B cell (primary cell): ENCODE measurements at regions not wholly inside any gene's neighbourhood (a gene's known extent, or its start where the extent isn't known, plus 50 kb on each side); places are given as distances from the start of the nearest gene placed in this dataset.

Experiments
- ATAC-seq: fragments of 200-7000 bp; cut with Tn5 transposase; one replicate; pipeline ENCODE4 v1.10.0; 2021; ENCODE audit warnings: low read depth, mild to moderate bottlenecking, moderate number of reproducible peaks, moderate library complexity
- CTCF ChIA-PET: fragments of 350-600 bp; sonication (Branson Sonifier 250); formaldehyde crosslinking; loops from one replicate; lab custom pipeline; 2021; ENCODE audit warnings: antibody characterized with exemption, inconsistent platforms; lab: Charles Lee
- POLR2A ChIA-PET: fragments of 350-600 bp; sonication (Branson Sonifier 250); formaldehyde crosslinking; loops from one replicate; lab custom pipeline; 2021; ENCODE audit warnings: antibody characterized with exemption; lab: Charles Lee
- DNase-seq: peaks from one replicate; pipeline ENCODE4 v3.0.0; 2013
- H2AFZ ChIP-seq: 2 replicates; pipeline ENCODE4 v1.6.1; 2012; ENCODE audit warnings: mild to moderate bottlenecking, low read depth, low read length; ENCODE audit not compliant: insufficient read depth, poor library complexity, severe bottlenecking
- H3K27ac ChIP-seq, 2 donors: 1 replicate in 1 of 2; 2 replicates in 1 of 2; pipeline ENCODE4 v1.5.1; 2012 to 2013; ENCODE audit warnings: low read length in 2 of 2, mild to moderate bottlenecking in 2 of 2, moderate library complexity in 1 of 2
- H3K27me3 ChIP-seq, 4 experiments: fragments of 200-600 bp in 1 of 4; sonication (generic) in 1 of 4; replicated peaks in 1 of 4; 1 replicate in 2 of 4; 2 replicates in 2 of 4; pipeline versions ENCODE4 v1.6.1 to v1.7.0; 2013 to 2016; ENCODE audit warnings: low read length in 3 of 4, mild to moderate bottlenecking in 2 of 4, mixed read lengths in 1 of 4, moderate library complexity in 1 of 4; ENCODE audit not compliant: insufficient read depth in 4 of 4, control insufficient read depth in 3 of 4; ENCODE audit errors: control extremely low read depth in 1 of 4
- H3K36me3 ChIP-seq, 2 experiments: replicated peaks in 1 of 2; 1 replicate in 1 of 2; 2 replicates in 1 of 2; pipeline versions ENCODE4 v1.6.1 to v1.7.1; 2013; ENCODE audit warnings: low read length in 1 of 2; ENCODE audit not compliant: insufficient read depth in 2 of 2, control insufficient read depth in 1 of 2; ENCODE audit errors: control extremely low read depth in 1 of 2, extremely low read depth in 1 of 2
- H3K4me1 ChIP-seq, 2 donors: fragments of 200-600 bp in 1 of 2; sonication (generic) in 1 of 2; 1 replicate in 1 of 2; 2 replicates in 1 of 2; pipeline versions ENCODE4 v1.5.1 to v1.6.1; 2013 to 2017; ENCODE audit warnings: low read length in 2 of 2; ENCODE audit not compliant: control insufficient read depth in 2 of 2, insufficient read depth in 2 of 2
- H3K4me2 ChIP-seq: replicated peaks from 2 replicates; pipeline ENCODE3; 2012; ENCODE audit warnings: mild to moderate bottlenecking, low read depth, low read length; ENCODE audit not compliant: poor library complexity, severe bottlenecking
- H3K4me3 ChIP-seq, 5 experiments: fragments of 200-600 bp in 1 of 5; sonication (generic) in 1 of 5; 1 replicate in 3 of 5; 2 replicates in 2 of 5; pipeline versions ENCODE4 v1.5.1 to v1.7.0; 2011 to 2016; ENCODE audit warnings: low read length in 4 of 5, mild to moderate bottlenecking in 4 of 5, low read depth in 2 of 5, control low read depth in 1 of 5, moderate library complexity in 1 of 5; ENCODE audit not compliant: insufficient read depth in 1 of 5; ENCODE audit errors: control extremely low read depth in 1 of 5, extremely low read depth in 1 of 5
- H3K79me2 ChIP-seq: fragments of 200-600 bp; sonication (generic); one replicate; pipeline ENCODE4 v1.6.0; 2016; ENCODE audit warnings: low read length; ENCODE audit not compliant: control insufficient read depth, insufficient read depth
- H3K9ac ChIP-seq: fragments of 200-600 bp; sonication (generic); 2 replicates; pipeline ENCODE4 v1.6.1; 2017; ENCODE audit warnings: mild to moderate bottlenecking, low read length, moderate library complexity
- H3K9me3 ChIP-seq, 3 donors: one replicate each; pipeline versions ENCODE4 v1.6.1 to v1.7.1; 2013; ENCODE audit warnings: low read length in 2 of 3; ENCODE audit not compliant: control insufficient read depth in 2 of 3, insufficient read depth in 1 of 3; ENCODE audit errors: control extremely low read depth in 1 of 3
- H4K20me1 ChIP-seq: 2 replicates; pipeline ENCODE4 v1.6.0; 2012; ENCODE audit warnings: mild to moderate bottlenecking, low read length; ENCODE audit not compliant: insufficient read depth, control insufficient read depth, poor library complexity, severe bottlenecking
- H3K27ac Mint-ChIP-seq: one replicate; pipeline ENCODE4 v1.8.0; 2021; ENCODE audit warnings: mixed read lengths
- H3K27me3 Mint-ChIP-seq: one replicate; pipeline ENCODE4 v1.8.0; 2021; ENCODE audit warnings: mixed read lengths
- H3K4me1 Mint-ChIP-seq: one replicate; pipeline ENCODE4 v1.8.0; 2021; ENCODE audit warnings: mixed read lengths
- H3K4me3 Mint-ChIP-seq: one replicate; pipeline ENCODE4 v1.8.0; 2021; ENCODE audit warnings: mixed read lengths
- H3K9me3 Mint-ChIP-seq: one replicate; pipeline ENCODE4 v1.8.0; 2022; ENCODE audit warnings: mixed read lengths; ENCODE audit not compliant: insufficient read depth
- EZH2 ChIP-seq: IDR thresholded peaks from 2 replicates; pipeline ENCODE4 v1.6.1; 2012; ENCODE audit warnings: borderline replicate concordance, low read depth, mild to moderate bottlenecking, moderate library complexity, low read length; ENCODE audit not compliant: insufficient read depth, poor library complexity, severe bottlenecking
- whole genome bisulfite sequencing: methylation state at CpG from one replicate; pipeline ENCODE4 v1.1.5; 2013; ENCODE audit warnings: missing lambda C conversion rate; ENCODE audit not compliant: insufficient coverage; 5-methylcytosine and 5-hydroxymethylcytosine counted together
- intact Hi-C: fragments of 100-400 bp; cut with micrococcal nuclease; formaldehyde crosslinking; loops from one replicate; pipeline ENCODE4 v1.10.0; 2022
- TF ChIP-seq, protein P1 (sequence below): fragments of 200-600 bp; IDR thresholded peaks from one replicate; pipeline ENCODE4 v1.8.0; 2022; ENCODE audit warnings: antibody characterized with exemption, mild to moderate bottlenecking

DNA sequence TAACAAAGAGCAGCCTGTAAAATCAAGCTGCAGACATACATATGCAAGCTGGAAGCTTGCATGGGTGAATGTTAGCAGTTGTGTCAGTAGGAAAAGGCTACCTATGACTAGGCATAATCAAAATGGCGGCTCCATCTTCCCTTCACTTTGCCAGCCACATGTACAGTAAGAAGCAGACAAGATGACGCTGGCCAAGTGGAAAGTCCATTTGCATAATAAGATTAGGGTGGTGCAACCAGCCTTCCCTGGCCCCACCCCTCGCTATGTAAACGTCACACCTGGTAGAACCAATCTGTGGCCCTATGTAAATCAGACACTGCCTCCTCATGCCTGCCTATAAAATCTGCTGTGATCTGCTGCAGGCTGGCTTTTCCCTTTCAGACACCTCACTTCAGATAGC lies 171.9 kb upstream of the USP25 start:
- Histone ChIP-seq H3K36me3 (no peaks in the 10 kb centered on the region), H2AFZ (no peak overlapping the region), H4K20me1 (no peaks in the 10 kb centered on the region), H3K4me2 (no peak overlapping the region), H3K4me1 (no peaks in the 10 kb centered on the region), H3K4me3 (no peak overlapping the region), H3K9ac (no peak overlapping the region), H3K79me2 (no peaks in the 10 kb centered on the region), H3K27ac (no peak overlapping the region), H3K27me3 (no peaks in the 10 kb centered on the region), H3K9me3 (peaks cover 0 to 3% (median 0%) of the 10 kb centered on the region in 3 donors)
- peaks cover 2% of the 10 kb centered on the region for H3K9me3 Mint-ChIP-seq
- H3K4me1 Mint-ChIP-seq, result no peaks in the 10 kb centered on the region
- 87% methylated on average over 2 of the region's 4 CpGs for WGBS
- ChIA-PET CTCF (interaction anchor here (0.6 to 1.1 kb wide), 2 partner anchors 75 to 473 kb away, joined by 3 read pairs; no protein-coding TSS in a partner anchor), POLR2A (no interaction called here)
- TF ChIP-seq, protein P1, sequence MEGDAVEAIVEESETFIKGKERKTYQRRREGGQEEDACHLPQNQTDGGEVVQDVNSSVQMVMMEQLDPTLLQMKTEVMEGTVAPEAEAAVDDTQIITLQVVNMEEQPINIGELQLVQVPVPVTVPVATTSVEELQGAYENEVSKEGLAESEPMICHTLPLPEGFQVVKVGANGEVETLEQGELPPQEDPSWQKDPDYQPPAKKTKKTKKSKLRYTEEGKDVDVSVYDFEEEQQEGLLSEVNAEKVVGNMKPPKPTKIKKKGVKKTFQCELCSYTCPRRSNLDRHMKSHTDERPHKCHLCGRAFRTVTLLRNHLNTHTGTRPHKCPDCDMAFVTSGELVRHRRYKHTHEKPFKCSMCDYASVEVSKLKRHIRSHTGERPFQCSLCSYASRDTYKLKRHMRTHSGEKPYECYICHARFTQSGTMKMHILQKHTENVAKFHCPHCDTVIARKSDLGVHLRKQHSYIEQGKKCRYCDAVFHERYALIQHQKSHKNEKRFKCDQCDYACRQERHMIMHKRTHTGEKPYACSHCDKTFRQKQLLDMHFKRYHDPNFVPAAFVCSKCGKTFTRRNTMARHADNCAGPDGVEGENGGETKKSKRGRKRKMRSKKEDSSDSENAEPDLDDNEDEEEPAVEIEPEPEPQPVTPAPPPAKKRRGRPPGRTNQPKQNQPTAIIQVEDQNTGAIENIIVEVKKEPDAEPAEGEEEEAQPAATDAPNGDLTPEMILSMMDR, result no peak
- TF ChIP-seq EZH2, result no peak
- no peak overlapping the region for H3K4me3 Mint-ChIP-seq
- intact Hi-C loops, result no loop called here
- H3K27ac Mint-ChIP-seq, result no peak overlapping the region
- ATAC-seq, result no peak
- DNase-seq, result no peak
- peaks cover 9% of the 10 kb centered on the region for H3K27me3 Mint-ChIP-seq

GRCh38 chr21:15558884-15559283 lies 170.9 kb upstream of the USP25 start:
- H3K36me3 ChIP-seq, result no peaks in the 10 kb centered on the region
- peaks cover 0 to 3% (median 0%) of the 10 kb centered on the region in 3 donors for H3K9me3 ChIP-seq
- no peaks in the 10 kb centered on the region for H3K79me2 ChIP-seq
- H3K27ac ChIP-seq, result no peak overlapping the region
- Mint-ChIP-seq H3K9me3 (peaks cover 2% of the 10 kb centered on the region), H3K27ac (no peak overlapping the region), H3K4me1 (no peaks in the 10 kb centered on the region), H3K4me3 (no peak overlapping the region), H3K27me3 (peaks cover 9% of the 10 kb centered on the region)
- no peak for DNase-seq
- intact Hi-C loops, result no loop called here
- no peaks in the 10 kb centered on the region for H4K20me1 ChIP-seq
- no peak for TF ChIP-seq EZH2
- TF ChIP-seq, protein P1, result no peak
- ATAC-seq, result no peak
- no peaks in the 10 kb centered on the region for H3K4me1 ChIP-seq
- H3K9ac ChIP-seq, result no peak overlapping the region
- H3K4me2 ChIP-seq, result no peak overlapping the region
- CTCF ChIA-PET, result no interaction called here
- no peaks in the 10 kb centered on the region for H3K27me3 ChIP-seq
- no peak overlapping the region for H2AFZ ChIP-seq
- WGBS, result no CpG with 5 or more reads among the region's 1 CpG
- no peak overlapping the region for H3K4me3 ChIP-seq
- POLR2A ChIA-PET, result no interaction called here
